ENCODE measurements at regions not wholly inside any gene's neighbourhood (a gene's known extent, or its start where the extent isn't known, plus 50 kb on each side); places are given as distances from the start of the nearest gene placed in this dataset.

DNA sequence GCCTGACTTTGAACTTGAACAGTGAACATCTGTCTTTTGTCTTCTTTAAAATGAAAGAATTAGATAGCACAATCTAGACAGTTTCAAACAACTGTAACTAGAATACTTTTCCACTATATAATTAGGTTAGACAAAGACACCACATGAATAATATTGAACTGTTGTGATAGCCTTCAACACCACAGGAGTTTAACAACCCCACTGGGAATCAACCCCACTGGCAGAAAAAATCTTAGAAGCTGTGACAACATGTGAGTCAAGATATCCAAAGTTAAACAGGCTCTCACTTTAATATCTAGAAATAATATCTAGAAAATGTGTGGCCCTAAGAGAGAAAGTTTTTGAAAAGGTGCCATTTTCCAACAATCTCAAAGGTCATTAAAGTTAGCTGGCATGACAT, 64.4 kb upstream of the PRICKLE2 start:
- POLR2A ChIA-PET = no interaction called here
- no peak for TF ChIP-seq LEF1 (IDR thresholded peaks at IDR 0.05; ENCODE audit: borderline replicate concordance)
- no peak for TF ChIP-seq ARNT (IDR thresholded peaks at IDR 0.05)
- TF ChIP-seq NFRKB (IDR thresholded peaks at IDR 0.05) = no peak
- TF ChIP-seq L3MBTL2 (conservative IDR thresholded peaks at IDR 0.05) = no peak
- no peak for TF ChIP-seq ELF4 (IDR thresholded peaks at IDR 0.05)
- TF ChIP-seq, protein P1, sequence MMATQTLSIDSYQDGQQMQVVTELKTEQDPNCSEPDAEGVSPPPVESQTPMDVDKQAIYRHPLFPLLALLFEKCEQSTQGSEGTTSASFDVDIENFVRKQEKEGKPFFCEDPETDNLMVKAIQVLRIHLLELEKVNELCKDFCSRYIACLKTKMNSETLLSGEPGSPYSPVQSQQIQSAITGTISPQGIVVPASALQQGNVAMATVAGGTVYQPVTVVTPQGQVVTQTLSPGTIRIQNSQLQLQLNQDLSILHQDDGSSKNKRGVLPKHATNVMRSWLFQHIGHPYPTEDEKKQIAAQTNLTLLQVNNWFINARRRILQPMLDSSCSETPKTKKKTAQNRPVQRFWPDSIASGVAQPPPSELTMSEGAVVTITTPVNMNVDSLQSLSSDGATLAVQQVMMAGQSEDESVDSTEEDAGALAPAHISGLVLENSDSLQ (IDR thresholded peaks at IDR 0.05) = no peak
- CTCF ChIA-PET = no interaction called here
- DNase-seq (ENCODE audit: extremely low spot score) = no peak

DNA sequence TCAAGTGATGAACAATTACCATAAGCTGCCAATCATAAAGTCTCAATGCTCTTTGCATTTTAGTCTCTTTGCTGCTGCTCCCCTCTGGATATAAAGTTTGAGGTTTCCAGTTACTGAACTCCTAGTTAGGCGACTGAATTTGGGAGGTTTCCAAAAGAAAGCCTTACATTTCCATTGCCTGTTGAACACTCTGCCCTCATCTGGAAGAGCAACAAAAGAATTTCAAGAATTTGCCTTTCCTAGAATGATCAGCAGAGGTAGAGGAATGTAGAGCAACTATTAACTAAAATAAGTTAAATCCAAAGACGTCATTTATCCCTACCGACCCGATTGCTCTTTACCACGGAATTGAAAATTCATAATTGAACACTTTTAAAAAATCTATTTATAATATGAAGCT, 53.4 kb upstream of the PRICKLE2 start:
- ChIA-PET POLR2A (no interaction called here), CTCF (interaction anchor here (0.6 kb wide), 1 partner anchor 49 kb away, joined by 4 read pairs; no protein-coding TSS in a partner anchor)
- DNase-seq (ENCODE audit: extremely low spot score) = no peak
- TF ChIP-seq BHLHE40 (IDR thresholded peaks at IDR 0.05; ENCODE audit: borderline replicate concordance) (no peak), SP1 (IDR thresholded peaks at IDR 0.05) (no peak), ARNT (IDR thresholded peaks at IDR 0.05) (no peak), SUZ12 (IDR thresholded peaks at IDR 0.05) (no peak), ZNF384 (IDR thresholded peaks at IDR 0.05) (no peak), TARDBP (IDR thresholded peaks at IDR 0.05) (no peak)
- TF ChIP-seq, protein P1 (IDR thresholded peaks at IDR 0.05) = no peak

DNA sequence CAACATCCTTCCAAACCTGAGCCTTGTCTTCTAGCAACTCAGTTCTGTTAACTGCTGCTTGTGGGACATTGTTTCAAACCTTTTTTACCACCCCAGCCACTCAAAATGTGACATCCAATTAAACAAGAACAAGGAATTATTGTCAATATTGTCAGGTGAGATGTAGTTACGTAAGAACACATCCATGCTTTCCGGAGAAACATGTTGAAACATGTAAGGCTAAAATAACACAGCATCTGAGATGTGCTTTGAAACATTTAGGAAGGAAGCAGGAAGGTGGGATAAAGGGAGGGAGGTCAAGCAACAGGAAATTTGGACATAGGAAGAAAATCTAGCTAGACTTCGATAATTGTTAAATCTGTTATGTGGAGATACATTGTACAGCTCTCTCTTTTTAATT, 50.9 kb upstream of the PRICKLE2 start:
- ChIA-PET CTCF (no interaction called here), POLR2A (no interaction called here)
- TF ChIP-seq HDGF (IDR thresholded peaks at IDR 0.05; ENCODE audit: borderline replicate concordance) (no peak), L3MBTL2 (conservative IDR thresholded peaks at IDR 0.05) (no peak), SP1 (IDR thresholded peaks at IDR 0.05) (no peak), TARDBP (IDR thresholded peaks at IDR 0.05) (no peak), ELF4 (IDR thresholded peaks at IDR 0.05) (no peak), CTBP1 (IDR thresholded peaks at IDR 0.05; ENCODE audit: borderline replicate concordance) (no peak), LEF1 (IDR thresholded peaks at IDR 0.05; ENCODE audit: borderline replicate concordance) (no peak), FOXK2 (IDR thresholded peaks at IDR 0.05) (no peak), FOXM1 (IDR thresholded peaks at IDR 0.05; ENCODE audit: borderline replicate concordance) (no peak)
- TF ChIP-seq, protein P1 (IDR thresholded peaks at IDR 0.05) = no peak
- no peak for DNase-seq (ENCODE audit: extremely low spot score)
